Natural killer cell (primary cell): ENCODE measurements at regions not wholly inside any gene's neighbourhood (a gene's known extent, or its start where the extent isn't known, plus 50 kb on each side); places are given as distances from the start of the nearest gene placed in this dataset.

ENCODE experiments used
- ATAC-seq, 3 donors: fragments of 150-1000 bp in 2 of 3; fragments of 200-7000 bp in 1 of 3; cut with Tn5 transposase; 1 replicate in 1 of 3; 2 replicates in 2 of 3; pipeline ENCODE4 v1.10.0; 2021; ENCODE audit warnings: mild to moderate bottlenecking in 2 of 3, moderate library complexity in 2 of 3
- DNase-seq, 2 donors: peaks; one replicate each; pipeline versions ENCODE4 v3.0.0 to v3.0.0-alpha.2; 2013 to 2021; ENCODE audit warnings: mixed read lengths in 1 of 2
- H3K27ac ChIP-seq: one replicate; pipeline ENCODE4 v1.5.1; 2013; ENCODE audit warnings: mild to moderate bottlenecking, low read length
- H3K27me3 ChIP-seq: one replicate; pipeline ENCODE4 v1.6.1; 2013; ENCODE audit warnings: low read length; ENCODE audit not compliant: control insufficient read depth, insufficient read depth
- H3K36me3 ChIP-seq: one replicate; pipeline ENCODE4 v1.6.1; 2013; ENCODE audit warnings: low read length; ENCODE audit not compliant: control insufficient read depth, insufficient read depth
- H3K4me1 ChIP-seq: one replicate; pipeline ENCODE4 v1.6.1; 2013; ENCODE audit warnings: low read length; ENCODE audit not compliant: control insufficient read depth, insufficient read depth
- H3K4me3 ChIP-seq: one replicate; pipeline ENCODE4 v1.5.1; 2013; ENCODE audit warnings: low read length
- H3K9me3 ChIP-seq: one replicate; pipeline ENCODE4 v1.6.1; 2013; ENCODE audit warnings: low read length; ENCODE audit not compliant: control insufficient read depth, insufficient read depth
- H3K27ac Mint-ChIP-seq, 2 donors: one replicate each; pipeline ENCODE4 v1.8.0; 2022; ENCODE audit warnings: mild to moderate bottlenecking in 2 of 2, mixed read lengths in 2 of 2, moderate library complexity in 1 of 2
- H3K27me3 Mint-ChIP-seq, 2 donors: one replicate each; pipeline ENCODE4 v1.8.0; 2022; ENCODE audit warnings: low read depth in 2 of 2, mixed read lengths in 2 of 2
- H3K36me3 Mint-ChIP-seq: one replicate; pipeline ENCODE4 v1.8.0; 2022; ENCODE audit warnings: mixed read lengths
- H3K4me1 Mint-ChIP-seq, 2 donors: one replicate each; pipeline ENCODE4 v1.8.0; 2022; ENCODE audit warnings: mixed read lengths in 2 of 2
- H3K4me3 Mint-ChIP-seq: one replicate; pipeline ENCODE4 v1.8.0; 2022; ENCODE audit warnings: mild to moderate bottlenecking, moderate library complexity, mixed read lengths
- H3K9me3 Mint-ChIP-seq, 2 donors: one replicate each; pipeline ENCODE4 v1.8.0; 2022; ENCODE audit warnings: mixed read lengths in 2 of 2
- WGBS: methylation state at CpG from one replicate; pipeline ENCODE4 v1.1.7; 2013; ENCODE audit warnings: missing lambda C conversion rate; ENCODE audit not compliant: insufficient coverage; 5-methylcytosine and 5-hydroxymethylcytosine counted together
- intact Hi-C: fragments of 100-400 bp; cut with micrococcal nuclease; formaldehyde crosslinking; loops from one replicate; pipeline ENCODE4 v1.14.2; 2022
- TF ChIP-seq, protein P1 (sequence below): fragments of 200-600 bp; IDR thresholded peaks from one replicate; pipeline ENCODE4 v1.8.0; 2022; ENCODE audit warnings: antibody characterized with exemption

- no peaks in the 10 kb centered on the region for H3K27me3 Mint-ChIP-seq
- H3K4me1 ChIP-seq: no peaks in the 10 kb centered on the region
- no peak overlapping the region for H3K4me3 ChIP-seq
- no peak for DNase-seq
- H3K27me3 ChIP-seq: no peaks in the 10 kb centered on the region
- no peaks in the 10 kb centered on the region for H3K36me3 ChIP-seq
- no peak overlapping the region for H3K4me3 Mint-ChIP-seq
- TF ChIP-seq, protein P1, sequence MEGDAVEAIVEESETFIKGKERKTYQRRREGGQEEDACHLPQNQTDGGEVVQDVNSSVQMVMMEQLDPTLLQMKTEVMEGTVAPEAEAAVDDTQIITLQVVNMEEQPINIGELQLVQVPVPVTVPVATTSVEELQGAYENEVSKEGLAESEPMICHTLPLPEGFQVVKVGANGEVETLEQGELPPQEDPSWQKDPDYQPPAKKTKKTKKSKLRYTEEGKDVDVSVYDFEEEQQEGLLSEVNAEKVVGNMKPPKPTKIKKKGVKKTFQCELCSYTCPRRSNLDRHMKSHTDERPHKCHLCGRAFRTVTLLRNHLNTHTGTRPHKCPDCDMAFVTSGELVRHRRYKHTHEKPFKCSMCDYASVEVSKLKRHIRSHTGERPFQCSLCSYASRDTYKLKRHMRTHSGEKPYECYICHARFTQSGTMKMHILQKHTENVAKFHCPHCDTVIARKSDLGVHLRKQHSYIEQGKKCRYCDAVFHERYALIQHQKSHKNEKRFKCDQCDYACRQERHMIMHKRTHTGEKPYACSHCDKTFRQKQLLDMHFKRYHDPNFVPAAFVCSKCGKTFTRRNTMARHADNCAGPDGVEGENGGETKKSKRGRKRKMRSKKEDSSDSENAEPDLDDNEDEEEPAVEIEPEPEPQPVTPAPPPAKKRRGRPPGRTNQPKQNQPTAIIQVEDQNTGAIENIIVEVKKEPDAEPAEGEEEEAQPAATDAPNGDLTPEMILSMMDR: no peak
- H3K27ac ChIP-seq: no peak overlapping the region
- intact Hi-C loops: no loop called here
- no peaks in the 10 kb centered on the region for H3K4me1 Mint-ChIP-seq
- H3K9me3 ChIP-seq: peaks cover 2% of the 10 kb centered on the region
- ATAC-seq: no peak
- peaks cover 7 to 20% of the 10 kb centered on the region in 2 donors for H3K9me3 Mint-ChIP-seq
- H3K36me3 Mint-ChIP-seq: no peaks in the 10 kb centered on the region
- 100% methylated on average over 2 of the region's 2 CpGs for WGBS
- no peak overlapping the region for H3K27ac Mint-ChIP-seq
These were observed 454.9 kb downstream of the PRR16 start for GRCh38 chr5:120919017-120919416.

- no peaks in the 10 kb centered on the region for H3K36me3 ChIP-seq
- 88% methylated on average over 2 of the region's 3 CpGs for WGBS
- Mint-ChIP-seq H3K27ac (no peak overlapping the region), H3K4me1 (no peaks in the 10 kb centered on the region), H3K4me3 (no peak overlapping the region), H3K27me3 (no peaks in the 10 kb centered on the region), H3K9me3 (peaks cover 23 to 31% of the 10 kb centered on the region in 2 donors), H3K36me3 (no peaks in the 10 kb centered on the region)
- intact Hi-C loops: no loop called here
- H3K27me3 ChIP-seq: no peaks in the 10 kb centered on the region
- peaks cover 5% of the 10 kb centered on the region for H3K9me3 ChIP-seq
- no peak overlapping the region for H3K27ac ChIP-seq
- DNase-seq (no peak), ATAC-seq (no peak)
- H3K4me3 ChIP-seq: no peak overlapping the region
- H3K4me1 ChIP-seq: no peaks in the 10 kb centered on the region
- TF ChIP-seq, protein P1: no peak
These were observed 458.9 kb downstream of the PRR16 start for GRCh38 chr5:120923026-120923425.

DNA sequence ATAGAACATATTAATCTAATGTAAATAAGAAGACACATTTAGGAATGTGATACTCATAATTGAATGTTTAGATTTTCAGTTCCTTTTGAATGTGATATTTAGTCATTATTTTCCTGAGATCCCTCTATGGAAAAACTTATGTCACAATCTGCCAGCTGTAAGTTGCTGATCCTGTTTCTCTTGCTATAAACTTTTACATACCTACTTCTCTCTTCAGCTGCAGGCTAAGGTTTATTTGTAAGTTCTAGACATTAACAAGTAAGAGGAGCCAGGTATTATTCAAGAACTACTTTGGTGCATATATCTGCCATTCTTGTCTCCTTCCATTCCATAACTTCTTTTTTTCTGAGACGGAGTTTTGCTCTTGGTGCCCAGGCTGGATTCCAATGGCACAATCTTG lies 462.4 kb downstream of the PRR16 start:
- TF ChIP-seq, protein P1: no peak
- Histone ChIP-seq H3K9me3 (peaks cover 7% of the 10 kb centered on the region), H3K36me3 (no peaks in the 10 kb centered on the region), H3K27me3 (no peaks in the 10 kb centered on the region), H3K27ac (no peak overlapping the region), H3K4me1 (no peaks in the 10 kb centered on the region), H3K4me3 (no peak overlapping the region)
- Mint-ChIP-seq H3K4me1 (no peaks in the 10 kb centered on the region), H3K36me3 (no peaks in the 10 kb centered on the region), H3K27me3 (no peaks in the 10 kb centered on the region), H3K4me3 (no peak overlapping the region), H3K9me3 (peaks cover 25% of the 10 kb centered on the region in 2 donors), H3K27ac (no peak overlapping the region)
- ATAC-seq: no peak
- no peak for DNase-seq
- WGBS: 81% methylated on average over 1 of the region's 1 CpG
- intact Hi-C loops: no loop called here

DNA sequence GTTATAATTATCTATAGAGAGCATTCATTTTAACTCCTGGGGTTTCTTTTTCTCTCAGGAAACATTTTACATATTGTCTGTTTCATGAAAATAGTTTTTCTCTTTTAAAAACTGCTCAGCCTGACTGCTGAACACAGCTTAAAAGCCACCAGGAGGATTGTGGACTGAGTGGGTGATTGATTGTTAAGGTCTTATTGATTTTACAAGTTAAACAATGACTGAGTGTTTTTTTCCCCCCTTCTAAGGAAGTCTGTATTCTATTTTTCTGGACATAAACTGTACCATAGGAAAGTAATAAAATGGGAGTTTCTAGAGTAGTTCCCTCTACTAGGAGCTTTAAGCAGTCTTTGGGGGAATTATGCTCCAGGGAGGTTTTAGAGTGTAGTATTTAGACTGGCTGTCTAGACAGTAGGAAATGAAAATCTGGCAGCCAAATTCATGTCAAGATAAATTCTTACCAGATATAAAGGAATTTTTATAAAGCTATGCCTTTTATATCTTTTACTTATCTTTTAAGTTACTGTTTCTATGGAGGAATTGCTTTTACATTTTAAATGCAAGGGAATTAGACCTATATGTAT lies 463.9 kb downstream of the PRR16 start:
- Histone ChIP-seq H3K4me1 (no peaks in the 10 kb centered on the region), H3K27me3 (no peaks in the 10 kb centered on the region), H3K27ac (no peak overlapping the region), H3K9me3 (peaks cover 7% of the 10 kb centered on the region), H3K4me3 (no peak overlapping the region), H3K36me3 (no peaks in the 10 kb centered on the region)
- H3K27me3 Mint-ChIP-seq: no peaks in the 10 kb centered on the region
- DNase-seq (no peak), ATAC-seq (no peak)
- H3K27ac Mint-ChIP-seq: no peak overlapping the region
- H3K4me1 Mint-ChIP-seq: no peaks in the 10 kb centered on the region
- intact Hi-C loops: no loop called here
- H3K9me3 Mint-ChIP-seq: peaks cover 28% of the 10 kb centered on the region in 2 donors
- H3K36me3 Mint-ChIP-seq: no peaks in the 10 kb centered on the region
- TF ChIP-seq, protein P1: no peak
- H3K4me3 Mint-ChIP-seq: no peak overlapping the region
